ENCODE measurements at regions not wholly inside any gene's neighbourhood (a gene's known extent, or its start where the extent isn't known, plus 50 kb on each side); places are given as distances from the start of the nearest gene placed in this dataset.

GRCh38 chr1:232372841-232373440 is 257.0 kb downstream of the SIPA1L2 start:
- DNase-seq (ENCODE audit: low spot score) (no peak), ATAC-seq (no peak)
- Mint-ChIP-seq H3K4me3 (no peak overlapping the region), H3K27ac (no peak overlapping the region), H3K4me1 (0 out of 2 replicates have a peak, but pooled peaks cover 8% of the 10 kb centered on the region), H3K27me3 (ENCODE audit: low read depth) (peaks cover 6% of the 10 kb centered on the region; the same call in 1 of the 2 replicates), H3K36me3 (no peaks in the 10 kb centered on the region), H3K9me3 (no peaks in the 10 kb centered on the region)
- TF ChIP-seq EMX1 (CRISPR knock-in tag; IDR thresholded peaks at IDR 0.05), result no peak
- no peak for TF ChIP-seq NR2C2 (CRISPR knock-in tag; IDR thresholded peaks at IDR 0.05)
- no peak for TF ChIP-seq OVOL2 (CRISPR knock-in tag; IDR thresholded peaks at IDR 0.05; ENCODE audit: borderline replicate concordance)
- no peak for TF ChIP-seq E2F4 (CRISPR knock-in tag; IDR thresholded peaks at IDR 0.05; ENCODE audit: borderline replicate concordance, low read depth)
- ChIA-PET POLR2A (no interaction called here), CTCF (no interaction called here)

GRCh38 chr1:232372431-232372830 is 257.5 kb downstream of the SIPA1L2 start:
- Mint-ChIP-seq H3K4me1 (peaks cover 10% of the 10 kb centered on the region), H3K27me3 (ENCODE audit: low read depth) (peaks cover 6% of the 10 kb centered on the region; the same call in 1 of the 2 replicates), H3K4me3 (no peak overlapping the region), H3K27ac (no peak overlapping the region), H3K36me3 (no peaks in the 10 kb centered on the region), H3K9me3 (no peaks in the 10 kb centered on the region)
- ChIA-PET POLR2A (no interaction called here), CTCF (no interaction called here)
- ATAC-seq, result no peak
- DNase-seq (ENCODE audit: low spot score), result no peak
- no peak for TF ChIP-seq USF1 (CRISPR knock-in tag; IDR thresholded peaks at IDR 0.05)
- TF ChIP-seq ZNF138 (CRISPR knock-in tag; conservative IDR thresholded peaks at IDR 0.05), result no peak
- no peak for TF ChIP-seq CREB1 (CRISPR knock-in tag; IDR thresholded peaks at IDR 0.05)
- no peak for TF ChIP-seq NFATC4 (CRISPR knock-in tag; IDR thresholded peaks at IDR 0.05)
- TF ChIP-seq ZNF232 (CRISPR knock-in tag; IDR thresholded peaks at IDR 0.05), result no peak
- TF ChIP-seq ARID4B (CRISPR knock-in tag; IDR thresholded peaks at IDR 0.05; ENCODE audit: borderline replicate concordance), result no peak
- TF ChIP-seq ERG (CRISPR knock-in tag; IDR thresholded peaks at IDR 0.05), result no peak
- TF ChIP-seq ETV6 (CRISPR knock-in tag; IDR thresholded peaks at IDR 0.05), result no peak
- no peak for TF ChIP-seq PREB (CRISPR knock-in tag; IDR thresholded peaks at IDR 0.05; ENCODE audit: borderline replicate concordance)
- no peak for TF ChIP-seq SOX15 (CRISPR knock-in tag; IDR thresholded peaks at IDR 0.05)
- no peak for TF ChIP-seq CBFB (CRISPR knock-in tag; IDR thresholded peaks at IDR 0.05; ENCODE audit: low read depth)
- no peak for TF ChIP-seq E2F4 (CRISPR knock-in tag; IDR thresholded peaks at IDR 0.05; ENCODE audit: borderline replicate concordance, low read depth)
- TF ChIP-seq ATF3 (CRISPR knock-in tag; conservative IDR thresholded peaks at IDR 0.05), result no peak
- TF ChIP-seq CTCF (IDR thresholded peaks at IDR 0.05), result no peak
- TF ChIP-seq MAX (CRISPR knock-in tag; IDR thresholded peaks at IDR 0.05), result no peak
- no peak for TF ChIP-seq ZNF396 (CRISPR knock-in tag; IDR thresholded peaks at IDR 0.05; ENCODE audit: borderline replicate concordance)
- TF ChIP-seq ZSCAN18 (CRISPR knock-in tag; IDR thresholded peaks at IDR 0.05), result no peak
- no peak for TF ChIP-seq SMAD4 (CRISPR knock-in tag; IDR thresholded peaks at IDR 0.05)
